ENCODE measurements at regions not wholly inside any gene's neighbourhood (a gene's known extent, or its start where the extent isn't known, plus 50 kb on each side); places are given as distances from the start of the nearest gene placed in this dataset.

DNA sequence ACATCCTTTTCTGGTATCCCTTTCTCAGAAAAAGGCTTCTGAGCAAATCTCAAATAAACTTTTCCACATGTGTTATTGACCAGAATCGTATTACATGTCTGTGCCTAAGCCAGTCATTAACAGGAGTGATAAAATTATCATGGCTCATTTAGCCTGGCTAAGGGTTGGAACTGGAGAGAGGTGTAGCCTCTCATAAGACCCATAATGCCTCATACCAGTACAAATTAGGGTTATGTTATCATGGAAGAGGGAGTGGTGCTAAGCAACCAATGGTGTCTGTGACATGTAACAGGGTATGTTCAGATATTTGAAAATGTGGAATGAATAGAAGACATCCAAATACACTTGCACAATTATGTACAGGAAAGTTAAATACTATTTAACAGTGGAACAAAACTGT lies 99.6 kb upstream of the CCDC160 start:
- Histone ChIP-seq H3K9me3 (replicated peaks; ENCODE audit: control insufficient read depth, insufficient read depth, low read length) (no peaks in the 10 kb centered on the region), H3K9me1 (replicated peaks; ENCODE audit: control insufficient read depth, extremely low read depth, insufficient read depth, low read length) (no peaks in the 10 kb centered on the region), H2AFZ (ENCODE audit: low read depth, low read length) (no peak overlapping the region), H3K4me3 (replicated peaks in 1 of 3; ENCODE audit: insufficient read depth in 1 of 3, low read depth in 1 of 3, low read length in 3 of 3) (no peak overlapping the region), H3K9ac (replicated peaks; ENCODE audit: extremely low read depth, insufficient read depth, low read length) (no peak overlapping the region), H3K79me2 (ENCODE audit: control insufficient read depth, insufficient read depth, low read length) (no peaks in the 10 kb centered on the region), H3K4me2 (ENCODE audit: insufficient read depth, low read length) (no peak overlapping the region), H4K20me1 (replicated peaks; ENCODE audit: control insufficient read depth, extremely low read depth, insufficient read depth, low read length) (no peaks in the 10 kb centered on the region), H3K36me3 (ENCODE audit: control insufficient read depth in 2 of 2, extremely low read depth in 1 of 2, insufficient read depth in 2 of 2, low read length in 2 of 2) (no peaks in the 10 kb centered on the region), H3K4me1 (ENCODE audit: control insufficient read depth, extremely low read depth, insufficient read depth, low read length) (peaks cover 14% of the 10 kb centered on the region), H3K27me3 (ENCODE audit: control insufficient read depth in 2 of 2, insufficient read depth in 2 of 2, low read length in 2 of 2) (no peaks in the 10 kb centered on the region), H3K27ac (ENCODE audit: insufficient read depth, low read depth, low read length) (no peak overlapping the region)
- ChIA-PET POLR2A (no interaction called here), CTCF (interaction anchor here (1.2 kb wide), 1 partner anchor 345 kb away, joined by 4 read pairs; no protein-coding TSS in a partner anchor)
- TF ChIP-seq POLR2AphosphoS5 (IDR thresholded peaks at IDR 0.05; ENCODE audit: insufficient read depth, low read depth, low read length) = no peak
- no peak for TF ChIP-seq POLR2A (IDR thresholded peaks at IDR 0.05; ENCODE audit: low read depth, low read length)
- TF ChIP-seq, protein P1, sequence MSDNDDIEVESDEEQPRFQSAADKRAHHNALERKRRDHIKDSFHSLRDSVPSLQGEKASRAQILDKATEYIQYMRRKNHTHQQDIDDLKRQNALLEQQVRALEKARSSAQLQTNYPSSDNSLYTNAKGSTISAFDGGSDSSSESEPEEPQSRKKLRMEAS (IDR thresholded peaks at IDR 0.05; ENCODE audit: insufficient read depth, insufficient read length) = no peak
- FAIRE-seq (no peak), DNase-seq (ENCODE audit: low read depth, low spot score) (no peak)
- intact Hi-C loops (cut with micrococcal nuclease) = no loop called here
- no TSS peak for BruUV-seq (replicated peaks)
- dilution Hi-C loops (cut with MboI; ENCODE audit: extremely low pct_ligation_motif_present, low sequenced_read_pairs) = no loop called here

DNA sequence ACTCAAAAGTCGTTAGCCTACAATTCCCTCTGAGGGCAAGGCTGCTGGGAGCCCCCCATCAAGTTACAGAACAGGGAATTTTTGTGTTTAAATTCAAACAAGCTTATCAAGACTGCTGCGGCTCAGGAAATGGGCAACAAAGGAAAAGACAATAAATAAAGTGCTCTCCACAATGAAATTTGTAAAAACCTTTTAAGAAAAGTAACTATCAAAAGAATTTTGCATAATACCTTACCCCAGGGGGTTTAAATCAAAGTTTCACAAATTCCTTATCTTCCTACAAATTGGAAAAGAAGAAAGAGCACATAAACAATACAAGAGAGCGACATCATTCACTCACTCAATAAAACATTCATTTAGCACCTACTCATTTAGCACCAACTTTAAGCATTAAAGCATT lies 97.9 kb upstream of the CCDC160 start:
- Histone ChIP-seq H2AFZ (ENCODE audit: low read depth, low read length) (peak overlapping the region; percentile 57), H3K79me2 (ENCODE audit: control insufficient read depth, insufficient read depth, low read length) (no peaks in the 10 kb centered on the region), H3K4me2 (ENCODE audit: insufficient read depth, low read length) (peak overlapping the region; percentile 72), H3K4me1 (ENCODE audit: control insufficient read depth, extremely low read depth, insufficient read depth, low read length) (peaks cover 14% of the 10 kb centered on the region), H3K27ac (ENCODE audit: insufficient read depth, low read depth, low read length) (peak overlapping the region; percentile 55), H3K27me3 (ENCODE audit: control insufficient read depth in 2 of 2, insufficient read depth in 2 of 2, low read length in 2 of 2) (no peaks in the 10 kb centered on the region), H3K9me3 (replicated peaks; ENCODE audit: control insufficient read depth, insufficient read depth, low read length) (no peaks in the 10 kb centered on the region), H4K20me1 (replicated peaks; ENCODE audit: control insufficient read depth, extremely low read depth, insufficient read depth, low read length) (no peaks in the 10 kb centered on the region), H3K4me3 (replicated peaks in 1 of 3; ENCODE audit: insufficient read depth in 1 of 3, low read depth in 1 of 3, low read length in 3 of 3) (no peak overlapping the region), H3K9ac (replicated peaks; ENCODE audit: extremely low read depth, insufficient read depth, low read length) (no peak overlapping the region), H3K9me1 (replicated peaks; ENCODE audit: control insufficient read depth, extremely low read depth, insufficient read depth, low read length) (no peaks in the 10 kb centered on the region), H3K36me3 (ENCODE audit: control insufficient read depth in 2 of 2, extremely low read depth in 1 of 2, insufficient read depth in 2 of 2, low read length in 2 of 2) (no peaks in the 10 kb centered on the region)
- no TSS peak for BruUV-seq (replicated peaks)
- ChIA-PET CTCF (interaction anchor here (0.7 to 1.5 kb wide), 2 partner anchors 29 to 347 kb away, joined by 3 to 4 read pairs; no protein-coding TSS in a partner anchor), POLR2A (no interaction called here)
- peak; percentile 48 for FAIRE-seq
- dilution Hi-C loops (cut with MboI; ENCODE audit: extremely low pct_ligation_motif_present, low sequenced_read_pairs) (no loop called here), intact Hi-C loops (cut with micrococcal nuclease) (no loop called here)
- TF ChIP-seq, protein P1 (IDR thresholded peaks at IDR 0.05; ENCODE audit: insufficient read depth, insufficient read length) = no peak
- TF ChIP-seq GATA2 (IDR thresholded peaks at IDR 0.05; ENCODE audit: insufficient read depth, insufficient read length, low read depth, low read length) (no peak), EZH2 (IDR thresholded peaks at IDR 0.05; ENCODE audit: borderline replicate concordance, low read depth, low read length, severe bottlenecking) (no peak), POLR2AphosphoS5 (IDR thresholded peaks at IDR 0.05; ENCODE audit: insufficient read depth, low read depth, low read length) (no peak), JUN (IDR thresholded peaks at IDR 0.05; ENCODE audit: borderline replicate concordance, insufficient read depth, insufficient read length, low read depth) (no peak), POLR2A (IDR thresholded peaks at IDR 0.05; ENCODE audit: low read depth, low read length) (no peak), MYC (IDR thresholded peaks at IDR 0.05; ENCODE audit: low read depth, low read length) (no peak), FOS (IDR thresholded peaks at IDR 0.05; ENCODE audit: borderline replicate concordance, insufficient read depth, low read length) (no peak)
- TF ChIP-seq, protein P2, sequence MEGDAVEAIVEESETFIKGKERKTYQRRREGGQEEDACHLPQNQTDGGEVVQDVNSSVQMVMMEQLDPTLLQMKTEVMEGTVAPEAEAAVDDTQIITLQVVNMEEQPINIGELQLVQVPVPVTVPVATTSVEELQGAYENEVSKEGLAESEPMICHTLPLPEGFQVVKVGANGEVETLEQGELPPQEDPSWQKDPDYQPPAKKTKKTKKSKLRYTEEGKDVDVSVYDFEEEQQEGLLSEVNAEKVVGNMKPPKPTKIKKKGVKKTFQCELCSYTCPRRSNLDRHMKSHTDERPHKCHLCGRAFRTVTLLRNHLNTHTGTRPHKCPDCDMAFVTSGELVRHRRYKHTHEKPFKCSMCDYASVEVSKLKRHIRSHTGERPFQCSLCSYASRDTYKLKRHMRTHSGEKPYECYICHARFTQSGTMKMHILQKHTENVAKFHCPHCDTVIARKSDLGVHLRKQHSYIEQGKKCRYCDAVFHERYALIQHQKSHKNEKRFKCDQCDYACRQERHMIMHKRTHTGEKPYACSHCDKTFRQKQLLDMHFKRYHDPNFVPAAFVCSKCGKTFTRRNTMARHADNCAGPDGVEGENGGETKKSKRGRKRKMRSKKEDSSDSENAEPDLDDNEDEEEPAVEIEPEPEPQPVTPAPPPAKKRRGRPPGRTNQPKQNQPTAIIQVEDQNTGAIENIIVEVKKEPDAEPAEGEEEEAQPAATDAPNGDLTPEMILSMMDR (IDR thresholded peaks at IDR 0.05; ENCODE audit: extremely low read depth in 1 of 2, insufficient read depth in 1 of 2, low read depth in 1 of 2, low read length in 2 of 2) = no peak
- DNase-seq (ENCODE audit: low read depth, low spot score) = peak; percentile 35
